ENCODE measurements at regions not wholly inside any gene's neighbourhood (a gene's known extent, or its start where the extent isn't known, plus 50 kb on each side); places are given as distances from the start of the nearest gene placed in this dataset.
"Not testable (repeated sequence)": the region's sequence is repeated elsewhere in the genome, so short reads cannot be mapped to it uniquely, and the experiment has no call there.

DNA sequence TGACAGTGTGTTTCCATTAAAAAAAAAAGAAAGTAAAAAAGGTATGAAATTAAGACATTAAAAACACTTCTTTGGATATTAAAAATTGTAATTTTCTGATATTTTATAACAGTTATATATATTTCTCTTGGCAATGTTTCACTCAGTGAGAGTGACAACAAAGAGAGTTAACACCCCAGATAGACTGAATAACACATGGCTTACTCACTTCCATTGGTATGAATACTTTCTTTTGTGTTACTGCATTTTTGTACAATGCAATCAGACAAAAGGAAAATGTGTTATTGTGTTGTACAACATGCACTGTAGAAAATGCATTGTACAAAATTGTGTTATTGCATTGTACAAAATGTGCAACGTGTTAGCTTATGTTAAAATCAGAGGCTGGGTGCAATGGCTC, 676.6 kb upstream of the AMELY start:
- not testable (repeated sequence) for DNase-seq (ENCODE audit: low spot score)

DNA sequence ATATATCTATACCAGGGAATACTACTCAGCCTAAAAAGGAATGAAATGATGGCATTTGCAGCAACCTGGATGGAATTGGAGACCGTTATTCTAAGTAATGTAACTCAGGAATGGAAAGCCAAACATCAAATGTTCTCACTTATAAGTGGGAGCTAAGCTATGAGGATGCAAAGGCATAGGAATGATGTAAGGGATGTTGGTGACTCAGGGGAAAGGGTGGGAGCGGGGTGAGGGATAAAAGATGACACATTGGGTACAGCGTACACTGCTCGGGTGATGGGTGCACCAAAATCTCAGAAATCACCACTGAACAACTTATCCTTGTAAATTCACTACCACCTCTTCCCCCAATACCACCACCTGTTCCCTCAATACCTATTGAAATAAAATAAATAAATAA, 651.0 kb upstream of the AMELY start:
- DNase-seq (ENCODE audit: low spot score), result no peak

DNA sequence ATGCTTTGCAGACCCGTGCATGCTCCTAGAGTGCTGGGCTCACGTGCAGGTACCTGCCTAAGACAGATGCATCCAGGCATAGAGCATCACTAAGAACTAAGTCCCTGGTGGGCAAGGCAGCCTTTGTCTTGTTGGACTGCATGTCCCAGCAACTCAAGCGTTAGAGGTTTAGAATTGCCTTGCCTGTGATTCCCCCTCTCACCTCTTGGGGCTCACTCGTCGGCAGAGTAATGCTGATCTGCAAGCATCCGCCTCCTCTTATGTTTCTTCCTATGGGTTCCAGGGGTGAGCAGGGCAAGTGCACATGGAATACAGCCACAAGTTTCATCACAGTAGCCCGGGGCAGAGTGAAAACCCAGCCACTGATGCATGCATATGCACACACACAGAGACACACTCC, 646.1 kb upstream of the AMELY start:
- peak; percentile 4 for DNase-seq (ENCODE audit: low spot score)

GRCh38 chrY:7555006-7555405, 643.5 kb upstream of the AMELY start:
- DNase-seq (ENCODE audit: low spot score), result no peak

GRCh38 chrY:7545060-7545459, 633.5 kb upstream of the AMELY start:
- no peak for DNase-seq (ENCODE audit: low spot score)

DNA sequence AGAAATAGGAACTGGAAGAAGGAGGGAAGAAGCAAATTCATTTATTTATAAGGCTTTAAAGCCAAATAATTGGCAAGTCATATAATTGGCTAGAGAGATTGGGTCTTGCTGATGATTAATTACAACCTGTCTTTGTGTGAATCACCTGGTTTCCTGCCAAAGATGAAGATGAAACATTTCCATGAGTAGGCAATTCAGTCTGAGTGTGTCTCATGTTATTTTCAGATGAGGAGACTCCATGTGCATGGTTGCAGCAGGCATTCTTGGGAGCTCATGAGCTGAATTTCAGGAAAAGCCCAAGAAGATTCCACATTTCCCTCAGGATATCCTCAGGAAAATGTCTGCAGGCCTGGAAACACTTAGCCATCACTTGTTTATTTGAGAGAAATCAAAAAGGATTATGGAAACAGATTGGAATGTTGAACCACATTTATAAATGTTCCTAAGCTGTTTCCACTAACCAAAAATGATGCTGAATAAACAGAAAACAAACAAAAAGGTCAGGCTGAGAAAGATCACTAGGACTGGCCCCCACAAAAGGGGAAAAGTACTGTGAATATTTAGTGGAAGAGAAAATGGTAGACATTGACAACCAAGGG, 632.7 kb upstream of the AMELY start:
- no peak for DNase-seq (ENCODE audit: low spot score)

GRCh38 chrY:7543506-7543905, 632.0 kb upstream of the AMELY start:
- no peak for DNase-seq (ENCODE audit: low spot score)

GRCh38 chrY:7542256-7542858, 630.8 kb upstream of the AMELY start:
- no peak for DNase-seq (ENCODE audit: low spot score)

GRCh38 chrY:7529396-7529795, 617.8 kb upstream of the AMELY start:
- peak; percentile 2 for DNase-seq (ENCODE audit: low spot score)

DNA sequence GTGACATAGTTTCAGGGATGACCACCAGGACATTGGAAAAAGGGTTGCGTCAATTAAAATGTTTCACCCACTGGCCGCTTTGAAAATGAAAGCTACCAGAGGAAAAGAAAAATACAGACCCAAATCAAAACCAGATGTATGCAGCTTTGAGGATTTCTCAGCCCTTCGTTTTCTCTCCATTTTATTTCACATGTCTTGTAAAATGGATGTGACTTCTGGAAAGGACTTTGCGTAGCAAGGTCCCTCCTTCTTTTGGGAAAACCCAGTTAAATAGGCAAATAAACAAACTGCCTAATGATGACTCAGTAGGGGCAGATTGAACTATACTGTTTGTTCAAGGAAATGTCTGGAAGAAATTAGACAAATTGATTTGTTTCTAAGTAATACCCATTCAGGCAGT, 616.0 kb upstream of the AMELY start:
- peak; percentile 24 for DNase-seq (ENCODE audit: low spot score)

DNA sequence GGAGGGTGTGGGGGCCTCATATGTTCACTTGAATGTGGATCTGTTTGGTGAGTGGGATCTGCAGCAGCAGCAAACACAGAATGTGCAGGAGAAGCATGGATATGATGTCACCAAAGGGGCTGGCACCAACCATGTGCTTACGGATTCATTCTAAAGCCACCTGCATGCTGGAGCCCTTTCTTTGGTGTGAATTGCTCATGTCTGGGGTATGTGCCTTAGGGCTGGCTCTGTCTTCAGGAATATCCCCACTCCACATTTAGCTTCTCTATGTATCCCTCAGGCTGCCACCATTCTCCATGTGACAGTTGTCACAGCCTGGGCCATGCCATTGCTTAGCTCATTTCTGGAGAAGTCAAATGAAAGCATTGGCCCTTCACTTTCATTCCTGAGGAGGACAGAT, 606.8 kb upstream of the AMELY start:
- no peak for DNase-seq (ENCODE audit: low spot score)

GRCh38 chrY:7516268-7516667, 604.7 kb upstream of the AMELY start:
- DNase-seq (ENCODE audit: low spot score), result no peak

DNA sequence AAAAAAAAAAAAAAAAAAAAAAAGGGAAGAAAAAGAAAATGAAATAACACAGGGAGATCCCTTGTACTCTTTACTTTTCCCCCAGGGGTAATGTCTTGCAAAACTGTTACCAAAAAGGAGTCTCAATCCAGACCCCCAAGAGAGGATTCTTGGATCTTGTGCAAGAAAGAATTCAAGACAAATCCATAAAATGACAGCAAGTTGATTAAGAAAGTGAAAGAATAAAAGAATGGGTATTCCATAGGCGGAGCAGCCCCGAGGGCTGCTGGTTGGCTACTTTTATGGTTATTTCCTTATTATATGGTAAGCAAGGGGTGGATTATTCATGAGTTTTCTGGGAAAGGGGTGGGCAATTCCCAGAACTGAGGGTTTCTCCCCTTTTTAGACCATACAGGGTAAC, 604.3 kb upstream of the AMELY start:
- DNase-seq (ENCODE audit: low spot score), result no peak

DNA sequence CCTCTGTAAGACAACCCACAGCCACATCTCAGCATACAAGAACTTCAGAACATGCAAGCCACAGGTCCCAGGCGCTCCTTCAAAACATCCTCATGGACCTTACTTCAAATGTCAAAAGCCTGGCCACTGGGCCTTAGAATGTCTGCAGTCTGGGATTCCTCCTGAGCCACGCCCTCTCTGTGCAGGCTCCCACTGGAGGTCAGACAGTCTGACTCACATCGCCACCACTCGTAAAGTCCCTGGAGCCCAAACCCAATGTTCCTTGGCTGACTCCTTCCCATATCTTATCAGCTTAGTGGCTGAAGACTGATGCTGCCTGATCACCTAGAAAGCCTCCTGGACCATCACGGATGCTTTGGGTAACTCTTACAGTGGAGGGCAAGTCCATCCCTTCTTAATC, 591.3 kb upstream of the AMELY start:
- no peak for DNase-seq (ENCODE audit: low spot score)

DNA sequence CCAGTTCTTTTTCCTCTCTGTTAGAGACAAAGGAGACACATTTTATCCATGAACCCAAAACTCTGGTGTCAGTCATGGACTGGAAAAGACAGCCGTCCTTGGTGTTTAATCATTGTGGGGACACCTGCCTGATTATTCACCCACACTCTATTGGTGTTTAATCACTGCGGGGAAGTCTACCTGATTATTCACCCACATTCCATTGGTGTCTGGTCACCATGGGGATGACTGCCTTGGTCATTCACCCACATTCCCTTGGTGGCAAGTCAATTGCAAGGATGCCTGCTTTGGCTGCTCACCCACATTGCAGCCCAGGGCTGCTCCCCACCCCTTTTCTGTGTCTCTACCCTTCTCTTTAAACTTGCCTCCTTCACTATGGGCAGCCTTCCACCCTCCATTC, 589.7 kb upstream of the AMELY start:
- DNase-seq (ENCODE audit: low spot score), result no peak

DNA sequence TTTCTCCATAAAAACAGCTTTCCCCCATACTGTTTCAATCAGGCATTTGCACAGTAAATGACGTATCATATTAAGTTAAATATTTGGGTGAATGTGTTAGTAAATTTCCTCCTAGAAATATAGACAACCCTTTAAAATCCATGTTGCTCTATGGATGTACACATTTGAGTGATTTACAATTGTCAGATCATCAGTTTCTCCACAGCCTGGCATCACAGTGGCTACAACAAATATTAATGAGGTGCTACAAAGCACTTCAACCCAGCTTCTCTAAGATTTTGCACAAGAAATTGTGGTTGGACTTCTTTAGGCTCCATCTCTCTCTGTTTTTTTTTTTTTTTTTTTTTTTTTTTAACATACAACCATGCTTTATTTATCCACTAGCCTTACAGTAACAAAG, 584.4 kb upstream of the AMELY start:
- DNase-seq (ENCODE audit: low spot score), result no peak

GRCh38 chrY:7484455-7485285, 573.1 kb upstream of the AMELY start:
- not testable (repeated sequence) for DNase-seq (ENCODE audit: low spot score)

DNA sequence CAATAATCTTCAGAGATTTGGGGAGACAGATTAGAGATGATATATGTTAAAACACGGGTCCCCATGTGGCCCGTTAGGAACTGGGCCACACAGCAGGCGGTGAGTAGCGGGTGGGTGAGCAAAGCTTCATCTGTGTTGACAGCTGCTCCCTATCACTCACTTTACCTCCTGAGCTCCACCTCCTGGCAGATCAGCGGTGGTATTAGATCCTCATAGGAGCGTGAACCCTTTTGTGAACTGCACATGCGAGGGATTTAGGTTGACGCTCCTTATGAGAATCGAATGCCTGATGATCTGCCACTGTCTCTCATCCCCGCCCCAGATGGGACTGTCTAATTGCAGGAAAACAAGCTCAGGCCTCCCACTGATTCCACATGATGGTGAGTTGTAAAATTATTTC, 560.4 kb upstream of the AMELY start:
- DNase-seq (ENCODE audit: low spot score), result no peak

GRCh38 chrY:7470037-7470436, 558.5 kb upstream of the AMELY start:
- DNase-seq (ENCODE audit: low spot score), result no peak

GRCh38 chrY:7468951-7469745, 557.6 kb upstream of the AMELY start:
- no peak for DNase-seq (ENCODE audit: low spot score)

DNA sequence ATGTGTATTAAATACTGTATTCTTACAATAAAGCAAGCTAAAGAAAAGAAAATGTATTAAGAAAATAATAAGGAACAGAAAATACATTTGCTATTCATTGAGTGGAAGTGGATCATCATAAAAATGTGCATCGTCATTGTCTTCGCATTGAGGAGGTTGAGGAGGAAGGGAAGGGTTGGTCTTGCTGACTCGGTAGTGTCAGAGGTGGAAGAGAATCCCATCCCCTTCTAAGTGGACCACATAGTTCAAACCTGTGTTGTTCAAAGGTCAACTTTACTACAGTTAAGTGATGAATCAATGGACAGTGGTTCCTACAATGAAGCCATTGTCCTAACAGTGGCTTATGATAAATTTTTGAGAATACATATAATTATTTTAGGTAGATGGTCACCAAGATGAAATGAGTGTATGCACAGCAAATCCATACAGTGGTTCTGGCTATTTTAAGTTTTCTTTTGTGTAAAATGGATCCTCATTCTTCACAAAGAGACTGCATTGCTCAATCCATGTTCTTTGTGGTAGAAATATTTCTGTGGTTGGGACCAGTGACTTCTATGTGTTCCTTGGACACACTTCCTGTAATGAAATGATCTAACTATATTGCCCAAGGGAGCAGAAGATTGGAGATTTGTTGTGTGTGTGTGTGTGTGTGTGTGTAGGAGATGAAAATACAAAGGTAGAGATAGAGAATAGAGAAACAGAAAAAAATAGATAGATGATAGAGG, 556.4 kb upstream of the AMELY start:
- peak; percentile 58 for DNase-seq (ENCODE audit: low spot score)

- DNase-seq (ENCODE audit: low spot score), result peak; percentile 54
These were observed 553.7 kb upstream of the AMELY start for GRCh38 chrY:7465185-7465621.

Data from H4 (cell line).